Spleen (tissue), 11 donors: ENCODE measurements at regions not wholly inside any gene's neighbourhood (a gene's known extent, or its start where the extent isn't known, plus 50 kb on each side); places are given as distances from the start of the nearest gene placed in this dataset.
A peak's percentile ranks its signal among the peaks of the same experiment; 100 is the strongest.

ENCODE experiments used
- DNase-seq: peaks from one replicate; pipeline ENCODE4 v3.0.0-alpha.2; 2020
- H3K27ac ChIP-seq, 8 donors: fragments of 200-600 bp; sonication (generic) in 7 of 8; 1 replicate in 4 of 8; 2 replicates in 4 of 8; pipeline versions ENCODE4 v1.5.0 to v1.8.0; 2016 to 2021; ENCODE audit warnings: inconsistent platforms in 4 of 8, mild to moderate bottlenecking in 4 of 8, moderate library complexity in 1 of 8
- H3K27me3 ChIP-seq, 7 donors: fragments of 200-600 bp; sonication (generic) in 6 of 7; replicated peaks in 1 of 7; 1 replicate in 4 of 7; 2 replicates in 3 of 7; pipeline versions ENCODE4 v1.5.0 to v1.8.0; 2016 to 2021; ENCODE audit warnings: inconsistent platforms in 3 of 7, mild to moderate bottlenecking in 1 of 7
- H3K36me3 ChIP-seq, 6 donors: fragments of 200-600 bp; sonication (generic) in 5 of 6; 1 replicate in 4 of 6; 2 replicates in 2 of 6; pipeline versions ENCODE4 v1.5.0 to v1.8.0; 2016 to 2021; ENCODE audit warnings: inconsistent platforms in 2 of 6
- H3K4me1 ChIP-seq, 6 donors: fragments of 200-600 bp; sonication (generic) in 5 of 6; 1 replicate in 3 of 6; 2 replicates in 3 of 6; pipeline versions ENCODE4 v1.5.0 to v1.8.0; 2016 to 2021; ENCODE audit warnings: inconsistent platforms in 3 of 6
- H3K4me3 ChIP-seq, 8 donors: fragments of 200-600 bp; sonication (generic) in 7 of 8; 1 replicate in 4 of 8; 2 replicates in 4 of 8; pipeline versions ENCODE4 v1.5.0 to v1.8.0; 2016 to 2021; ENCODE audit warnings: inconsistent platforms in 4 of 8, mild to moderate bottlenecking in 4 of 8, moderate library complexity in 2 of 8
- H3K9me3 ChIP-seq, 8 donors: fragments of 200-600 bp; sonication (generic) in 7 of 8; 1 replicate in 4 of 8; 2 replicates in 4 of 8; pipeline versions ENCODE4 v1.5.0 to v1.8.0; 2016 to 2021; ENCODE audit warnings: inconsistent platforms in 4 of 8
- POLR2A ChIP-seq, 3 donors: fragments of 450-650 bp; IDR thresholded peaks; one replicate each; pipeline ENCODE4 v1.5.1; 2017; ENCODE audit warnings: antibody characterized with exemption in 3 of 3, mild to moderate bottlenecking in 1 of 3
- POLR2AphosphoS5 ChIP-seq, 3 donors: sonication (generic); formaldehyde crosslinking; IDR thresholded peaks; one replicate each; pipeline ENCODE4 v1.5.1; 2017; ENCODE audit warnings: antibody characterized with exemption in 3 of 3
- WGBS, 5 donors: extraction: QIAGEN DNeasy Blood & Tissue Kit in 3 of 5; methylation state at CpG; one replicate each; pipeline versions ENCODE4 v1.1.5 to v1.1.7; 2013 to 2018; 5-methylcytosine and 5-hydroxymethylcytosine counted together
- intact Hi-C: fragments of 100-400 bp; cut with DNase I; formaldehyde crosslinking; loops from one replicate; pipeline ENCODE4 v1.15.0; 2023; ENCODE audit warnings: low total_unique reads
- TF ChIP-seq, protein P1 (sequence below), 11 experiments: fragments of 200-600 bp in 7 of 11; fragments of 450-650 bp in 4 of 11; sonication (generic) in 4 of 11; IDR thresholded peaks in 8 of 11; conservative IDR thresholded peaks in 3 of 11; 1 replicate in 7 of 11; 2 replicates in 4 of 11; pipeline versions ENCODE4 v1.4.0 to v1.8.0; 2016 to 2021; ENCODE audit warnings: antibody characterized with exemption in 11 of 11, inconsistent platforms in 4 of 11, mild to moderate bottlenecking in 1 of 11
- donor health status: healthy with polysubstance abuse.
- donor health status: DM: no; HTN: no; CAD: no; lungs with moderate emphysema.
- donor health status: DM: no; HTN: no; CAD: no.
- donor health status: Bipolar disorder and iron deficiency.
- donor health status: healthy.
- donor health status: DM: no; HTN: no; CAD: no.
- donor health status: DM: yes; HTN: yes; CAD: no.

GRCh38 chr10:124324856-124325632 is 93.7 kb downstream of the OAT start:
- no peaks in the 10 kb centered on the region for H3K4me1 ChIP-seq
- H3K27me3 ChIP-seq = peaks cover 0 to 8% (median 0%) of the 10 kb centered on the region in 7 donors
- no peak overlapping the region for H3K4me3 ChIP-seq
- intact Hi-C loops = no loop called here
- 86 to 91% (median 87%) methylated on average over 15 to 19 of the region's 19 CpGs for WGBS, 5 donors
- TF ChIP-seq POLR2A (IDR thresholded peaks at IDR 0.05) (no peak), POLR2AphosphoS5 (IDR thresholded peaks at IDR 0.05) (no peak)
- TF ChIP-seq, protein P1, sequence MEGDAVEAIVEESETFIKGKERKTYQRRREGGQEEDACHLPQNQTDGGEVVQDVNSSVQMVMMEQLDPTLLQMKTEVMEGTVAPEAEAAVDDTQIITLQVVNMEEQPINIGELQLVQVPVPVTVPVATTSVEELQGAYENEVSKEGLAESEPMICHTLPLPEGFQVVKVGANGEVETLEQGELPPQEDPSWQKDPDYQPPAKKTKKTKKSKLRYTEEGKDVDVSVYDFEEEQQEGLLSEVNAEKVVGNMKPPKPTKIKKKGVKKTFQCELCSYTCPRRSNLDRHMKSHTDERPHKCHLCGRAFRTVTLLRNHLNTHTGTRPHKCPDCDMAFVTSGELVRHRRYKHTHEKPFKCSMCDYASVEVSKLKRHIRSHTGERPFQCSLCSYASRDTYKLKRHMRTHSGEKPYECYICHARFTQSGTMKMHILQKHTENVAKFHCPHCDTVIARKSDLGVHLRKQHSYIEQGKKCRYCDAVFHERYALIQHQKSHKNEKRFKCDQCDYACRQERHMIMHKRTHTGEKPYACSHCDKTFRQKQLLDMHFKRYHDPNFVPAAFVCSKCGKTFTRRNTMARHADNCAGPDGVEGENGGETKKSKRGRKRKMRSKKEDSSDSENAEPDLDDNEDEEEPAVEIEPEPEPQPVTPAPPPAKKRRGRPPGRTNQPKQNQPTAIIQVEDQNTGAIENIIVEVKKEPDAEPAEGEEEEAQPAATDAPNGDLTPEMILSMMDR (IDR thresholded peaks at IDR 0.05 in 8 of 11, conservative IDR thresholded peaks at IDR 0.05 in 3 of 11) = no peak
- no peaks in the 10 kb centered on the region for H3K9me3 ChIP-seq
- no peak overlapping the region for H3K27ac ChIP-seq
- DNase-seq = peak; percentile 57
- H3K36me3 ChIP-seq = no peaks in the 10 kb centered on the region

DNA sequence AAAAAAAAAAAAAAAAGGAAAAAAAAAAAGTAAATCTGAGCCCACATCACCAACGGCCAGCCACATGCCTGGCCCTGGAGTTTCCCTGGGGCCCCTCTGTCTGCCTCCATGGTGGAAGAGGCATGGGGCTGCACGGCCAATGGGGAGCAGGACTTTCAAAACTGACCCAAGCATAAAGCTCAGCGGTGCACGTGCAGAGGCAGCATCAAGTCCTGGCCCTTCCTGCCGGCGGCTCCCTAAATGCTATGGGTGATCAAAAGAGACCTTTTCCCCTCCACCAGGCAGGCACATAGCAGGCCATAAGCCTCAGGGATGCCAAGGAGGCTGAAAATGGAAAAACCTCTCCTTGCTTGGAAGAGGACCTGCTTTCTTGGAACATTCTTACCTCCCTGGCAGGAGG is 94.3 kb downstream of the OAT start:
- H3K4me3 ChIP-seq = no peak overlapping the region

DNA sequence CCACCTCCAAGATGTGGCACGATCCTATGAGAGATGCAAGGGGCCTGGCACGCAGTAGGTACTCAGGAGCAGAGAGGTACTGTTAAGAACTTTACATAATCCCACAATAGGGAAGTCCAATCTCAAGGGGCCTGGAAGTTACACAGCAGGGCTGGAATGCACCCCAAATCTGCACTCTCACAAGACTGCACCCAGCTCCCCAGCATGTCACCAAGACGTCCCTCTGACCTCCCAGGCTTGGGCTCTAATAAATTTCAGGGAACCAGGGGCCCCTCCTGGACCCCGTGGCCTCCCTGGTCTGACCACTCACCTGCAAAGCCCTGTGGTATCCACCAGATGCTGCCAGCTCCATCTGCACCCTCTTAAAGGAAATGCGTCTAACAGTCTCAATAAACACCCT is 94.9 kb downstream of the OAT start:
- DNase-seq = peak; percentile 32
- Histone ChIP-seq H3K4me1 (no peaks in the 10 kb centered on the region), H3K27me3 (peaks cover 0 to under 1% (median 0%) of the 10 kb centered on the region in 7 donors), H3K9me3 (no peaks in the 10 kb centered on the region), H3K27ac (no peak overlapping the region), H3K4me3 (no peak overlapping the region), H3K36me3 (no peaks in the 10 kb centered on the region)
- intact Hi-C loops = no loop called here
- TF ChIP-seq POLR2AphosphoS5 (IDR thresholded peaks at IDR 0.05) (no peak), POLR2A (IDR thresholded peaks at IDR 0.05) (no peak)
- TF ChIP-seq, protein P1 (IDR thresholded peaks at IDR 0.05 in 8 of 11, conservative IDR thresholded peaks at IDR 0.05 in 3 of 11) = no peak
- WGBS, 5 donors = 76 to 83% (median 81%) methylated on average over 5 of the region's 5 CpGs

More for the DNA sequence above, 94.3 kb downstream of the OAT start:
- Histone ChIP-seq H3K27me3 (peaks cover 0 to 7% (median 0%) of the 10 kb centered on the region in 7 donors), H3K4me1 (no peaks in the 10 kb centered on the region), H3K27ac (no peak overlapping the region), H3K36me3 (no peaks in the 10 kb centered on the region), H3K9me3 (no peaks in the 10 kb centered on the region)
- intact Hi-C loops = no loop called here
- DNase-seq = peak; percentile 69
- TF ChIP-seq POLR2A (IDR thresholded peaks at IDR 0.05) (no peak), POLR2AphosphoS5 (IDR thresholded peaks at IDR 0.05) (no peak)
- TF ChIP-seq, protein P1 (IDR thresholded peaks at IDR 0.05 in 8 of 11, conservative IDR thresholded peaks at IDR 0.05 in 3 of 11) = no peak
- 70 to 83% (median 82%) methylated on average over 6 of the region's 6 CpGs for WGBS, 5 donors

GRCh38 chr10:124323111-124323725 is 95.5 kb downstream of the OAT start:
- intact Hi-C loops = no loop called here
- Histone ChIP-seq H3K27me3 (no peaks in the 10 kb centered on the region), H3K9me3 (no peaks in the 10 kb centered on the region), H3K36me3 (no peaks in the 10 kb centered on the region), H3K4me1 (no peaks in the 10 kb centered on the region), H3K27ac (no peak overlapping the region), H3K4me3 (no peak overlapping the region)
- TF ChIP-seq, protein P1 (IDR thresholded peaks at IDR 0.05 in 8 of 11, conservative IDR thresholded peaks at IDR 0.05 in 3 of 11) = no peak
- TF ChIP-seq POLR2A (IDR thresholded peaks at IDR 0.05) (no peak), POLR2AphosphoS5 (IDR thresholded peaks at IDR 0.05) (no peak)
- DNase-seq = peak; percentile 59
- 65 to 78% (median 71%) methylated on average over 11 of the region's 11 CpGs for whole genome bisulfite sequencing, 5 donors
